AG10803 (cell line): ENCODE measurements at regions not wholly inside any gene's neighbourhood (a gene's known extent, or its start where the extent isn't known, plus 50 kb on each side); places are given as distances from the start of the nearest gene placed in this dataset.

Experiments used
- DNase-seq: peaks from one replicate; pipeline ENCODE4 v3.0.0; 2010; ENCODE audit warnings: low read depth
- H3K4me3 ChIP-seq: 2 replicates; pipeline ENCODE4 v1.5.1; 2011; ENCODE audit warnings: mild to moderate bottlenecking, low read length, control low read depth
- CTCF ChIP-seq: conservative IDR thresholded peaks from 2 replicates; pipeline ENCODE4 v1.5.1; 2011; ENCODE audit warnings: mild to moderate bottlenecking, low read length, control low read depth, inconsistent platforms

GRCh38 chr13:71089056-71089455 is 777.9 kb downstream of the DACH1 start:
- H3K4me3 ChIP-seq: no peak overlapping the region
- DNase-seq: no peak
- no peak for TF ChIP-seq CTCF

- DNase-seq: no peak
- no peak for TF ChIP-seq CTCF
- H3K4me3 ChIP-seq: no peak overlapping the region
These were observed 779.6 kb downstream of the DACH1 start for GRCh38 chr13:71087432-71087831.

GRCh38 chr13:71087006-71087405 is 780.0 kb downstream of the DACH1 start:
- DNase-seq: no peak
- H3K4me3 ChIP-seq: no peak overlapping the region
- TF ChIP-seq CTCF: no peak

GRCh38 chr13:71082631-71083030 is 784.4 kb downstream of the DACH1 start:
- no peak for DNase-seq
- TF ChIP-seq CTCF: no peak
- H3K4me3 ChIP-seq: no peak overlapping the region

- H3K4me3 ChIP-seq: no peak overlapping the region
- no peak for TF ChIP-seq CTCF
- DNase-seq: no peak
These were observed 787.4 kb downstream of the DACH1 start for GRCh38 chr13:71079638-71080037.

- H3K4me3 ChIP-seq: no peak overlapping the region
- no peak for DNase-seq
- TF ChIP-seq CTCF: no peak
These were observed 799.0 kb downstream of the DACH1 start for GRCh38 chr13:71068041-71068440.

- DNase-seq: no peak
- H3K4me3 ChIP-seq: no peak overlapping the region
- no peak for TF ChIP-seq CTCF
These were observed 799.7 kb downstream of the DACH1 start for GRCh38 chr13:71067165-71067815.
